CMK (cell line): ENCODE measurements at regions not wholly inside any gene's neighbourhood (a gene's known extent, or its start where the extent isn't known, plus 50 kb on each side); places are given as distances from the start of the nearest gene placed in this dataset.

Source experiments
- DNase-seq: peaks from one replicate; pipeline ENCODE4 v3.0.0-alpha.2; 2010; ENCODE audit warnings: low read depth

GRCh38 chr11:131234221-131234620 is 136.2 kb upstream of the NTM start:
- no peak for DNase-seq

GRCh38 chr11:131235328-131236298 is 134.8 kb upstream of the NTM start:
- no peak for DNase-seq

- DNase-seq, result no peak
Observed at GRCh38 chr11:131240421-131240820, 130.0 kb upstream of the NTM start.

GRCh38 chr11:131242476-131243000 is 127.9 kb upstream of the NTM start:
- DNase-seq, result no peak

GRCh38 chr11:131246156-131246555 is 124.3 kb upstream of the NTM start:
- DNase-seq, result no peak

- DNase-seq, result no peak
Observed at GRCh38 chr11:131246663-131247062, 123.8 kb upstream of the NTM start.

- DNase-seq, result no peak
Observed at GRCh38 chr11:131248588-131248987, 121.8 kb upstream of the NTM start.

- no peak for DNase-seq
Observed at GRCh38 chr11:131253142-131253655, 117.2 kb upstream of the NTM start.

- no peak for DNase-seq
Observed at GRCh38 chr11:131253656-131254151, 116.7 kb upstream of the NTM start.

GRCh38 chr11:131254254-131254653 is 116.2 kb upstream of the NTM start:
- DNase-seq, result no peak

- DNase-seq, result no peak
Observed at GRCh38 chr11:131274233-131274632, 96.2 kb upstream of the NTM start.

GRCh38 chr11:131275580-131275979 is 94.8 kb upstream of the NTM start:
- no peak for DNase-seq

- DNase-seq, result no peak
Observed at GRCh38 chr11:131278472-131278871, 91.9 kb upstream of the NTM start.

- DNase-seq, result no peak
Observed at GRCh38 chr11:131279654-131280384, 90.6 kb upstream of the NTM start.

GRCh38 chr11:131281316-131281715 is 89.1 kb upstream of the NTM start:
- no peak for DNase-seq

- no peak for DNase-seq
Observed at GRCh38 chr11:131284041-131284440, 86.4 kb upstream of the NTM start.

GRCh38 chr11:131288521-131289091 is 81.8 kb upstream of the NTM start:
- DNase-seq, result no peak

GRCh38 chr11:131290185-131290584 is 80.2 kb upstream of the NTM start:
- DNase-seq, result no peak

- no peak for DNase-seq
Observed at GRCh38 chr11:131295986-131296385, 74.4 kb upstream of the NTM start.

- no peak for DNase-seq
Observed at GRCh38 chr11:131297441-131297840, 73.0 kb upstream of the NTM start.

GRCh38 chr11:131299598-131300438 is 70.6 kb upstream of the NTM start:
- no peak for DNase-seq
